ENCODE measurements at regions not wholly inside any gene's neighbourhood (a gene's known extent, or its start where the extent isn't known, plus 50 kb on each side); places are given as distances from the start of the nearest gene placed in this dataset.
"Not testable (repeated sequence)": the region's sequence is repeated elsewhere in the genome, so short reads cannot be mapped to it uniquely, and the experiment has no call there.

DNA sequence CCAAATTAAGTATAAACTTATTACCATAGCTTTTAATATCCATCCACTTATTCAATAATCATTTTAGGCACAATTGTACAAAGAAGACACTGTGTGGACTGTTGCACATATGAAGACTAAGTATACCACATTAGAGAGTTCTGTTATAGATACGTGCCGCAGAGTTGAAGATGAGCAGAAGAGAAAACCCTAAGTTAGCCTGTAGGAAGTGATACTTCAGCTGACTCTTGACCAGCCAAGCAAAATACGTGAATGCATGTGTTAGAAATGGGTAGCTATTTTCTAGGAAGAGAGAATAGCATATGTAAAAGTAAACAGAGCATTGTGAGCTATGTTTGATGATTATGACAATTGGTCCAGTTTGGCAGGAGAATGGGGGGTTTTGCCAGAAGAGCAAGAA, 272.0 kb upstream of the ATP11B start:
- Histone ChIP-seq H3K27ac (ENCODE audit: low read depth, low read length) (no peak overlapping the region), H3K4me1 (ENCODE audit: control insufficient read depth, insufficient read depth, low read length) (no peaks in the 10 kb centered on the region), H3K27me3 (ENCODE audit: control insufficient read depth, insufficient read depth, low read length) (no peaks in the 10 kb centered on the region), H3K36me3 (ENCODE audit: control insufficient read depth, insufficient read depth, low read length) (no peaks in the 10 kb centered on the region), H3K9me3 (ENCODE audit: control insufficient read depth, insufficient read depth, low read length) (no peaks in the 10 kb centered on the region), H3K4me3 (ENCODE audit: low read depth, low read length) (no peak overlapping the region)
- DNase-seq (ENCODE audit: low read depth in 4 of 6, low spot score in 6 of 6) = no peak
- 95% methylated on average over 2 of the region's 3 CpGs for WGBS (ENCODE audit: insufficient coverage)

GRCh38 chr3:182523424-182523823, 269.9 kb upstream of the ATP11B start:
- not testable (repeated sequence) for H3K9me3 ChIP-seq (ENCODE audit: control insufficient read depth, insufficient read depth, low read length); DNase-seq (ENCODE audit: low read depth in 4 of 6, low spot score in 6 of 6); H3K27ac ChIP-seq (ENCODE audit: low read depth, low read length); H3K36me3 ChIP-seq (ENCODE audit: control insufficient read depth, insufficient read depth, low read length); H3K27me3 ChIP-seq (ENCODE audit: control insufficient read depth, insufficient read depth, low read length); H3K4me1 ChIP-seq (ENCODE audit: control insufficient read depth, insufficient read depth, low read length); H3K4me3 ChIP-seq (ENCODE audit: low read depth, low read length)
- no CpG with 5 or more reads among the region's 3 CpGs for WGBS (ENCODE audit: insufficient coverage)

- WGBS (ENCODE audit: insufficient coverage) = no CpG with 5 or more reads among the region's 2 CpGs
- Histone ChIP-seq H3K4me1 (ENCODE audit: control insufficient read depth, insufficient read depth, low read length) (no peaks in the 10 kb centered on the region), H3K4me3 (ENCODE audit: low read depth, low read length) (no peak overlapping the region), H3K36me3 (ENCODE audit: control insufficient read depth, insufficient read depth, low read length) (no peaks in the 10 kb centered on the region), H3K27me3 (ENCODE audit: control insufficient read depth, insufficient read depth, low read length) (no peaks in the 10 kb centered on the region), H3K9me3 (ENCODE audit: control insufficient read depth, insufficient read depth, low read length) (no peaks in the 10 kb centered on the region), H3K27ac (ENCODE audit: low read depth, low read length) (no peak overlapping the region)
- DNase-seq (ENCODE audit: low read depth in 4 of 6, low spot score in 6 of 6) = no peak
Measured at GRCh38 chr3:182523836-182524235, 269.5 kb upstream of the ATP11B start.

- no peaks in the 10 kb centered on the region for H3K36me3 ChIP-seq (ENCODE audit: control insufficient read depth, insufficient read depth, low read length)
- H3K27ac ChIP-seq (ENCODE audit: low read depth, low read length) = no peak overlapping the region
- peak in 2 of 6 donors; percentile 40 to 56 for DNase-seq (ENCODE audit: low read depth in 4 of 6, low spot score in 6 of 6)
- H3K4me3 ChIP-seq (ENCODE audit: low read depth, low read length) = no peak overlapping the region
- no peaks in the 10 kb centered on the region for H3K9me3 ChIP-seq (ENCODE audit: control insufficient read depth, insufficient read depth, low read length)
- H3K4me1 ChIP-seq (ENCODE audit: control insufficient read depth, insufficient read depth, low read length) = no peaks in the 10 kb centered on the region
- 56% methylated on average over 2 of the region's 5 CpGs for WGBS (ENCODE audit: insufficient coverage)
- H3K27me3 ChIP-seq (ENCODE audit: control insufficient read depth, insufficient read depth, low read length) = no peaks in the 10 kb centered on the region
Measured at GRCh38 chr3:182524711-182525401, 268.4 kb upstream of the ATP11B start.

GRCh38 chr3:182525766-182526374, 267.4 kb upstream of the ATP11B start:
- 74% methylated on average over 2 of the region's 4 CpGs for WGBS (ENCODE audit: insufficient coverage)
- Histone ChIP-seq H3K4me3 (ENCODE audit: low read depth, low read length) (no peak overlapping the region), H3K27ac (ENCODE audit: low read depth, low read length) (no peak overlapping the region)

DNA sequence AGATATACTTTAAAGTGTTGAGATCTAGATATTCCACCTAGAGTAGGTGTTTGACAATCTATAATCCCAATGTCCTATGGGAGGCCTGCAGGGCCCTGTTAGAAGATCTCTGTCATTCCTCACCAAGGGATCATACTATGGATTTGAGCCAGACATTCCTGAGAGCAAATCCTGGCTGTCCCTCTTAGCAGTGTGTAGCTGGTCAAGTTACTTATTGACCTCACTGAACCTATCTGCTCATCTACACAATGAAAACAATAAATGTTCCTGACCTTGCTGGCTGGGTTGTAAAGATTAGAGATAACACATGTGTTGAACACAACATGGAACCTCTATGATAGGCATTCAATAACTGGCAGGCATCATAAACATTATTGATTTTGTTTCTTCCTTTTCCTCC, 265.6 kb upstream of the ATP11B start:
- no peaks in the 10 kb centered on the region for H3K4me1 ChIP-seq (ENCODE audit: control insufficient read depth, insufficient read depth, low read length)
- H3K27me3 ChIP-seq (ENCODE audit: control insufficient read depth, insufficient read depth, low read length) = no peaks in the 10 kb centered on the region
- no peaks in the 10 kb centered on the region for H3K36me3 ChIP-seq (ENCODE audit: control insufficient read depth, insufficient read depth, low read length)
- no peak for DNase-seq (ENCODE audit: low read depth in 4 of 6, low spot score in 6 of 6)
- H3K27ac ChIP-seq (ENCODE audit: low read depth, low read length) = no peak overlapping the region
- no peak overlapping the region for H3K4me3 ChIP-seq (ENCODE audit: low read depth, low read length)
- no peaks in the 10 kb centered on the region for H3K9me3 ChIP-seq (ENCODE audit: control insufficient read depth, insufficient read depth, low read length)

More at GRCh38 chr3:182525766-182526374, 267.4 kb upstream of the ATP11B start:
- DNase-seq (ENCODE audit: low read depth in 4 of 6, low spot score in 6 of 6) = no peak
- H3K4me1 ChIP-seq (ENCODE audit: control insufficient read depth, insufficient read depth, low read length) = no peaks in the 10 kb centered on the region
- H3K36me3 ChIP-seq (ENCODE audit: control insufficient read depth, insufficient read depth, low read length) = no peaks in the 10 kb centered on the region
- H3K9me3 ChIP-seq (ENCODE audit: control insufficient read depth, insufficient read depth, low read length) = no peaks in the 10 kb centered on the region
- no peaks in the 10 kb centered on the region for H3K27me3 ChIP-seq (ENCODE audit: control insufficient read depth, insufficient read depth, low read length)

DNA sequence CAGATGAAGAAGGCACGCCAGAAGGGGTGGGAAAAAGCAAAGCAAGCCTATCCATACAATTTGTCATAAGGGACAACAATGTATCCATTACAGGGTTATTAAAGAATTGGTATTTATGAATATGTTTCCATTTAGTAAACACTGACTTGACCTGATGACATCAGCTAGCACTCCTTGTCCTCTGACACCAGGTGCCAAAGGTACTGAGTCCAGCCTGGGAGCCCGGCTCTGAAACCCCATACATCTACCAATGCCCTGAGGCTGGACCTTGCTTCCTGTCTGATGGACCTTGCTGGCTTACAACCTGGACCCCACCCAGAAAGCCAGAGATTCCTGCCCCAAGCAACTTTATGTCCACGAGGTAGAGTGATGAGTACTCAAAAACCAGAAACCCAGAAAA, 263.0 kb upstream of the ATP11B start:
- no peak for DNase-seq (ENCODE audit: low read depth in 4 of 6, low spot score in 6 of 6)
- Histone ChIP-seq H3K27ac (ENCODE audit: low read depth, low read length) (no peak overlapping the region), H3K4me1 (ENCODE audit: control insufficient read depth, insufficient read depth, low read length) (no peaks in the 10 kb centered on the region), H3K9me3 (ENCODE audit: control insufficient read depth, insufficient read depth, low read length) (no peaks in the 10 kb centered on the region), H3K27me3 (ENCODE audit: control insufficient read depth, insufficient read depth, low read length) (no peaks in the 10 kb centered on the region), H3K36me3 (ENCODE audit: control insufficient read depth, insufficient read depth, low read length) (no peaks in the 10 kb centered on the region), H3K4me3 (ENCODE audit: low read depth, low read length) (no peak overlapping the region)
- WGBS (ENCODE audit: insufficient coverage) = 100% methylated on average over 1 of the region's 3 CpGs

DNA sequence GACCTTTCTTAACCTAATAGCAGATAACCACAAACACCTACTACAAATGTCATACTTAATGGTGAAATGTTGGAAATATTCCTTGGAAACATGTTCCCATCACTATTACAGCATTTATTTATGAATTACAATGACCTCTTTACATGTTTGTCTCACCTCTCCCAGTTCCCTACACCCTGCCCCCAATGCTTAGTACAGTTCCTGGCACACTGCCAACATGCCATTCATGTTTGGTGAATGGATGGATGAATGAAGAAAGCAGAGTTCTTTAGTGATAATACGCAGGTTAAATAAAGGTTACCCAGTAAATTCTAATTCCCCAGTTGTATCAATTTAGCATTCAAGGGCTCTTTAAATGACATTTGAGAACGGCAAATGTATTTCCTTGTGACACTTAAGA, 259.9 kb upstream of the ATP11B start:
- Histone ChIP-seq H3K27me3 (ENCODE audit: control insufficient read depth, insufficient read depth, low read length) (no peaks in the 10 kb centered on the region), H3K27ac (ENCODE audit: low read depth, low read length) (no peak overlapping the region), H3K36me3 (ENCODE audit: control insufficient read depth, insufficient read depth, low read length) (no peaks in the 10 kb centered on the region), H3K4me1 (ENCODE audit: control insufficient read depth, insufficient read depth, low read length) (no peaks in the 10 kb centered on the region), H3K9me3 (ENCODE audit: control insufficient read depth, insufficient read depth, low read length) (no peaks in the 10 kb centered on the region), H3K4me3 (ENCODE audit: low read depth, low read length) (no peak overlapping the region)
- DNase-seq (ENCODE audit: low read depth in 4 of 6, low spot score in 6 of 6) = peak in 1 of 6 donors; percentile 10
- WGBS (ENCODE audit: insufficient coverage) = no CpG with 5 or more reads among the region's 2 CpGs

DNA sequence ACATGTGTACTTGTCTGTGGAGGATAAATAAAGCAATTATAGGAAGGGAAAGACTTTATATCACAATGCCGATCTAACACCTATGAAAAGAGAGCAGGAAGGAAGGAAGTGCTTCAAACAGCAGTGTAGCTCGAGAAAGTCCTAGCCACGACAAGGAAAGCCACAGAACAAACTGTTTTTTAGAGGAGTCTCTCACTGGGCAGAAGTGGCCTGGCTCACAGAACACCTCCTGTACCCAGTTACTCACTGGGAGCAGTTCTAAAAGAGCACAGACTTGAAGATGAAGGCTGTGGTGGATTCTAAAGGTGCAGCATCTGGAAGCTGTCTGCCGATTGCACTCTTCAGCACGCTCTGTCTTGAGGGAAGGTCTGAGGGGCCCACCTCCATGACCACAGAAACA, 248.8 kb upstream of the ATP11B start:
- Histone ChIP-seq H3K27me3 (ENCODE audit: control insufficient read depth, insufficient read depth, low read length) (no peaks in the 10 kb centered on the region), H3K4me1 (ENCODE audit: control insufficient read depth, insufficient read depth, low read length) (no peaks in the 10 kb centered on the region), H3K9me3 (ENCODE audit: control insufficient read depth, insufficient read depth, low read length) (no peaks in the 10 kb centered on the region), H3K36me3 (ENCODE audit: control insufficient read depth, insufficient read depth, low read length) (no peaks in the 10 kb centered on the region), H3K27ac (ENCODE audit: low read depth, low read length) (no peak overlapping the region), H3K4me3 (ENCODE audit: low read depth, low read length) (no peak overlapping the region)
- WGBS (ENCODE audit: insufficient coverage) = 73% methylated on average over 2 of the region's 5 CpGs
- DNase-seq (ENCODE audit: low read depth in 4 of 6, low spot score in 6 of 6) = no peak

GRCh38 chr3:182562274-182562673, 231.0 kb upstream of the ATP11B start:
- no peaks in the 10 kb centered on the region for H3K36me3 ChIP-seq (ENCODE audit: control insufficient read depth, insufficient read depth, low read length)
- no peaks in the 10 kb centered on the region for H3K4me1 ChIP-seq (ENCODE audit: control insufficient read depth, insufficient read depth, low read length)
- H3K27ac ChIP-seq (ENCODE audit: low read depth, low read length) = no peak overlapping the region
- no peaks in the 10 kb centered on the region for H3K27me3 ChIP-seq (ENCODE audit: control insufficient read depth, insufficient read depth, low read length)
- no peak for DNase-seq (ENCODE audit: low read depth in 4 of 6, low spot score in 6 of 6)
- no CpG with 5 or more reads among the region's 2 CpGs for WGBS (ENCODE audit: insufficient coverage)
- no peak overlapping the region for H3K4me3 ChIP-seq (ENCODE audit: low read depth, low read length)
- peaks cover 6% of the 10 kb centered on the region for H3K9me3 ChIP-seq (ENCODE audit: control insufficient read depth, insufficient read depth, low read length)
